ENCODE measurements at regions not wholly inside any gene's neighbourhood (a gene's known extent, or its start where the extent isn't known, plus 50 kb on each side); places are given as distances from the start of the nearest gene placed in this dataset.

DNA sequence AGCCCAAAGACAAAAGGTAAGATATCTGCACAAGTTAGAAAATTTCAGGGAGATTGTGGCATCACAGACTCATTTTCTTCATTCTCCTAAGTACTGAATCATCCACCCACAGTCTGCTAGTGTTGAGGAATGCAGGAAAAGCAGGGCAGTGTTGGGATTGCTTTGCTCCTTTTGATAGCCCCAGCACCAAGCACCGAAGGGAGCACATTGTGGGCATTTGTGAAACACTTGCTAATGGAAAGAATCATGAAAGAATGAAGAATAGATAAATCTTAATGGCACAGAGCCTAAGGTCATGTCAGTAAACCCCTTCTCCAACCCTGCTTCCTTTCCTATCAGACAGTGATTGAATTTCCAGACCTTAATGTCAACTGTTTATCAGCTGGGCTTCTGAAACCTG, 103.1 kb upstream of the GPRIN3 start:
- CTCF ChIA-PET = interaction anchor here (2.6 kb wide), 1 partner anchor 185 kb away, joined by 7 read pairs; no protein-coding TSS in a partner anchor
- H3K27ac Mint-ChIP-seq = no peak overlapping the region

GRCh38 chr4:89404530-89404929, 96.9 kb upstream of the GPRIN3 start:
- H3K27ac Mint-ChIP-seq = no peak overlapping the region
- no peaks in the 10 kb centered on the region for H3K36me3 Mint-ChIP-seq
- no peak for DNase-seq
- CTCF ChIA-PET = no interaction called here
- no peak for ATAC-seq
- H3K4me3 Mint-ChIP-seq = no peak overlapping the region
- no peaks in the 10 kb centered on the region for H3K4me1 Mint-ChIP-seq
- no peaks in the 10 kb centered on the region for H3K27me3 Mint-ChIP-seq
- no peaks in the 10 kb centered on the region for H3K9me3 Mint-ChIP-seq (ENCODE audit: low read depth)

More for the DNA sequence above, 103.1 kb upstream of the GPRIN3 start:
- Mint-ChIP-seq H3K36me3 (no peaks in the 10 kb centered on the region), H3K27me3 (no peaks in the 10 kb centered on the region), H3K9me3 (ENCODE audit: low read depth) (no peaks in the 10 kb centered on the region), H3K4me3 (no peak overlapping the region), H3K4me1 (no peaks in the 10 kb centered on the region)
- DNase-seq (no peak), ATAC-seq (no peak)

GRCh38 chr4:89403826-89404225, 96.2 kb upstream of the GPRIN3 start:
- Mint-ChIP-seq H3K36me3 (no peaks in the 10 kb centered on the region), H3K9me3 (ENCODE audit: low read depth) (no peaks in the 10 kb centered on the region), H3K4me1 (no peaks in the 10 kb centered on the region), H3K27me3 (no peaks in the 10 kb centered on the region), H3K4me3 (no peak overlapping the region), H3K27ac (no peak overlapping the region)
- ATAC-seq (no peak), DNase-seq (no peak)
- CTCF ChIA-PET = interaction anchor here (0.7 kb wide), 1 partner anchor 180 kb away, joined by 3 read pairs; no protein-coding TSS in a partner anchor

GRCh38 chr4:89400287-89401035, 92.9 kb upstream of the GPRIN3 start:
- H3K4me3 Mint-ChIP-seq = no peak overlapping the region
- no peak for ATAC-seq

DNA sequence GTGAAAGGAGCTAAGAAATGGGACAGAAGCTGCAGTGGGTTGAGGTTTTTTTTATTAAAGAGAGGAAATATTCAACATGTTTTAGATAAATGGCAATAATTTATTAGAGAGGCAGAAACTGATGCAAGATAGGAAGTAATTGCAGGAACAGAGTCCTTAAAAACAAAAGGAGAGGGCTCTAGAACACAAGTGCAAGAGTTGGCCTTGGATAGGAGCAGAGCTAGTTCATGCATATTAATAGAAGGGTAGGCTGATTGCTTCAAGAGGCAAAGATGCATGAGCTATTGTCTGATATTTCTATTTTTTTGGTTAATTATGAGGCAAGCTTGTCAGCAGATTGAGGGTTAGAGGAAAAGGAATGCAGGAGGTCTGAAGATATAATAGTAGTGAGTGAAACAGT, 91.0 kb upstream of the GPRIN3 start:
- no peaks in the 10 kb centered on the region for H3K4me1 Mint-ChIP-seq
- DNase-seq (no peak), ATAC-seq (no peak)
- CTCF ChIA-PET = interaction anchor here (0.5 to 0.8 kb wide), 2 partner anchors 17 to 239 kb away, joined by 3 read pairs; no protein-coding TSS in a partner anchor
- no peaks in the 10 kb centered on the region for H3K9me3 Mint-ChIP-seq (ENCODE audit: low read depth)
- H3K36me3 Mint-ChIP-seq = no peaks in the 10 kb centered on the region
- H3K4me3 Mint-ChIP-seq = no peak overlapping the region
- no peaks in the 10 kb centered on the region for H3K27me3 Mint-ChIP-seq
- no peak overlapping the region for H3K27ac Mint-ChIP-seq

More at GRCh38 chr4:89400287-89401035, 92.9 kb upstream of the GPRIN3 start:
- CTCF ChIA-PET = no interaction called here
- no peaks in the 10 kb centered on the region for H3K36me3 Mint-ChIP-seq
- no peaks in the 10 kb centered on the region for H3K9me3 Mint-ChIP-seq (ENCODE audit: low read depth)
- H3K4me1 Mint-ChIP-seq = no peaks in the 10 kb centered on the region
- no peak overlapping the region for H3K27ac Mint-ChIP-seq
- DNase-seq = no peak
- H3K27me3 Mint-ChIP-seq = no peaks in the 10 kb centered on the region

GRCh38 chr4:89398146-89398545, 90.5 kb upstream of the GPRIN3 start:
- no peak overlapping the region for H3K27ac Mint-ChIP-seq
- no peaks in the 10 kb centered on the region for H3K36me3 Mint-ChIP-seq
- no peaks in the 10 kb centered on the region for H3K4me1 Mint-ChIP-seq
- CTCF ChIA-PET = interaction anchor here (0.5 to 0.8 kb wide), 2 partner anchors 16 to 239 kb away, joined by 3 read pairs; no protein-coding TSS in a partner anchor
- H3K9me3 Mint-ChIP-seq (ENCODE audit: low read depth) = no peaks in the 10 kb centered on the region
- ATAC-seq (no peak), DNase-seq (no peak)
- no peaks in the 10 kb centered on the region for H3K27me3 Mint-ChIP-seq
- H3K4me3 Mint-ChIP-seq = no peak overlapping the region

DNA sequence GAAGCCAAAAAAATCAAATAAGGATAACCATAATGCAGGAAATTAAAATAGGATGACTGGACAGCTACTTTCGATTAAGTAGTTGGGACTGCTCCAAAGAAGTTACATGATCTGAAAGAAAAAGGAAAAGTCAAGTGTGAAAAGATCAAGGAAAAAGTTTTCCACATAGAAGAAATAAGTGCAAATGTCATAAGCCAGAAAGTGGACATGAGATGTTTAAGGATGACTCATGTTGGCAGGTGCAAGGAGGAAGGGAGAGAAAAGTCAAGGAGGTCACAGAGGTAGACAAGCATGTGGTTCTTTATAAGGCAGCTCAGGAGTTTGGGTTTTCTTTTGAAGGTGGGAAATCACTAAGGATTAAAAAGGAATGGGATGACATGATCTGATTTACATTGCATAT, 89.8 kb upstream of the GPRIN3 start:
- CTCF ChIA-PET = no interaction called here
- DNase-seq (no peak), ATAC-seq (no peak)
- H3K9me3 Mint-ChIP-seq (ENCODE audit: low read depth) = no peaks in the 10 kb centered on the region
- no peaks in the 10 kb centered on the region for H3K4me1 Mint-ChIP-seq
- no peak overlapping the region for H3K4me3 Mint-ChIP-seq
- H3K27ac Mint-ChIP-seq = no peak overlapping the region
- H3K27me3 Mint-ChIP-seq = no peaks in the 10 kb centered on the region
- H3K36me3 Mint-ChIP-seq = no peaks in the 10 kb centered on the region

GRCh38 chr4:89382439-89382838, 74.8 kb upstream of the GPRIN3 start:
- peaks cover 4% of the 10 kb centered on the region for H3K9me3 Mint-ChIP-seq (ENCODE audit: low read depth)
- H3K4me3 Mint-ChIP-seq = no peak overlapping the region
- CTCF ChIA-PET = interaction anchor here (1.1 kb wide), 1 partner anchor 16 kb away, joined by 3 read pairs; no protein-coding TSS in a partner anchor
- peaks cover 3% of the 10 kb centered on the region for H3K4me1 Mint-ChIP-seq
- DNase-seq = no peak
- H3K27me3 Mint-ChIP-seq = peaks cover 2% of the 10 kb centered on the region
- peaks cover 4% of the 10 kb centered on the region for H3K36me3 Mint-ChIP-seq
- H3K27ac Mint-ChIP-seq = no peak overlapping the region
- ATAC-seq = no peak

DNA sequence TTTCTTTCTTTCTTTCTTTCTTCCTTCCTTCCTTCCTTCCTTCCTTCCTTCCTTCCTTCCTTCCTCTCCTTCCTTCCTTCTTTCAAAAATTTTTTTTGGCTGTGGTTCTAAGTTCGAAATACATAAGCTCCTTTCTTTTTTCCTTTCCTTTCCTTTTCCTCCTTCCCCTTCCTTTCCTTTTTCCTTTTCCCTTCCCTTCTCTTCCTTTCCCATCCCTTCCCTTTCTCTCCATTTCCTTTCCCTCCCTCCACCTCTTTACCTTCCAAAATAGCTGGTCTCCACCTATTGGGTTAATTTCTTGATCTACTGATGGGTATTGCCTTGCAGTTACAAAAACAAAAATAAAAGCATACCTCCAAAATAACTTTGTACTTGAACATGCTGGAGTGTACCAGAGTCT, 73.4 kb upstream of the GPRIN3 start:
- no peak for ATAC-seq
- peaks cover 4% of the 10 kb centered on the region for H3K9me3 Mint-ChIP-seq (ENCODE audit: low read depth)
- H3K27ac Mint-ChIP-seq = no peak overlapping the region
- CTCF ChIA-PET = no interaction called here
- H3K36me3 Mint-ChIP-seq = peaks cover 4% of the 10 kb centered on the region
- H3K27me3 Mint-ChIP-seq = peaks cover 2% of the 10 kb centered on the region
- no peak for DNase-seq
- H3K4me3 Mint-ChIP-seq = no peak overlapping the region
- H3K4me1 Mint-ChIP-seq = peaks cover 3% of the 10 kb centered on the region

GRCh38 chr4:89379511-89380044, 72.0 kb upstream of the GPRIN3 start:
- Mint-ChIP-seq H3K9me3 (ENCODE audit: low read depth) (peaks cover 4% of the 10 kb centered on the region), H3K27ac (no peak overlapping the region), H3K36me3 (peaks cover 4% of the 10 kb centered on the region), H3K27me3 (peaks cover 2% of the 10 kb centered on the region), H3K4me1 (peaks cover 3% of the 10 kb centered on the region), H3K4me3 (no peak overlapping the region)
- CTCF ChIA-PET = no interaction called here
- DNase-seq (no peak), ATAC-seq (no peak)

GRCh38 chr4:89373394-89373793, 65.8 kb upstream of the GPRIN3 start:
- Mint-ChIP-seq H3K27ac (no peak overlapping the region), H3K4me3 (no peak overlapping the region), H3K9me3 (ENCODE audit: low read depth) (peaks cover 4% of the 10 kb centered on the region), H3K36me3 (no peaks in the 10 kb centered on the region), H3K27me3 (peaks cover 4% of the 10 kb centered on the region), H3K4me1 (peaks cover 6% of the 10 kb centered on the region)
- ATAC-seq (no peak), DNase-seq (no peak)
- CTCF ChIA-PET = no interaction called here

GRCh38 chr4:89371614-89372013, 64.0 kb upstream of the GPRIN3 start:
- ATAC-seq = no peak
- peaks cover 3% of the 10 kb centered on the region for H3K9me3 Mint-ChIP-seq (ENCODE audit: low read depth)
- no peak overlapping the region for H3K27ac Mint-ChIP-seq
- CTCF ChIA-PET = no interaction called here
- peaks cover 10% of the 10 kb centered on the region for H3K4me1 Mint-ChIP-seq
- H3K4me3 Mint-ChIP-seq = no peak overlapping the region
- no peak for DNase-seq
- no peaks in the 10 kb centered on the region for H3K36me3 Mint-ChIP-seq
- H3K27me3 Mint-ChIP-seq = peaks cover 4% of the 10 kb centered on the region

DNA sequence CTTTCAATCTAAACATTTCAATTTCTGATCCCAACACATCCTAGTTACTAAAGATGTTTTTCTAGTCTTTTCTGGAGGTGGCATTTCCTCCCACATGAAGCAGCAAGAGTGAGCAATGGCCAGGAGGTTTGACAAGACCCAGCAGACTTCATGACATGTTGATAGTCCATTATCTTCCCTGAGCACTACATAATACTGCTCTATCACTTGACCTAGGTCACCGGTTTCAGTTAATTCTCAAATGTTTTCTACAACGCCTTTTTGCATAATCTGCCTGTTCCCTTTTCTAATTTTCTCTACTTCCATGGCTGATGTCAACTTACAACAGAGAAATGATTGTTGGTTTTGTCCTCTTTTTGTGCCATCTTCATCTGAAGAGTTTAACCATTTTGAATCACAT, 62.0 kb upstream of the GPRIN3 start:
- CTCF ChIA-PET = no interaction called here
- ATAC-seq (no peak), DNase-seq (no peak)
- peaks cover 3% of the 10 kb centered on the region for H3K9me3 Mint-ChIP-seq (ENCODE audit: low read depth)
- no peaks in the 10 kb centered on the region for H3K36me3 Mint-ChIP-seq
- no peak overlapping the region for H3K4me3 Mint-ChIP-seq
- H3K4me1 Mint-ChIP-seq = peaks cover 19% of the 10 kb centered on the region
- H3K27ac Mint-ChIP-seq = no peak overlapping the region
- peaks cover 4% of the 10 kb centered on the region for H3K27me3 Mint-ChIP-seq

GRCh38 chr4:89368861-89369260, 61.3 kb upstream of the GPRIN3 start:
- H3K36me3 Mint-ChIP-seq = no peaks in the 10 kb centered on the region
- peaks cover 4% of the 10 kb centered on the region for H3K27me3 Mint-ChIP-seq
- no peak overlapping the region for H3K27ac Mint-ChIP-seq
- peaks cover 3% of the 10 kb centered on the region for H3K9me3 Mint-ChIP-seq (ENCODE audit: low read depth)
- DNase-seq (no peak), ATAC-seq (no peak)
- H3K4me3 Mint-ChIP-seq = no peak overlapping the region
- peaks cover 19% of the 10 kb centered on the region for H3K4me1 Mint-ChIP-seq
- CTCF ChIA-PET = no interaction called here

Data from activated CD8-positive, alpha-beta memory T cell treated with anti-CD3 and anti-CD28 coated beads, Interleukin-2, amount 10 ng/mL, durations not matched to agents 7 days and 5 days (primary cell).